GM18858 (cell line): ENCODE measurements at regions not wholly inside any gene's neighbourhood (a gene's known extent, or its start where the extent isn't known, plus 50 kb on each side); places are given as distances from the start of the nearest gene placed in this dataset.

ENCODE experiments used
- ATAC-seq: cut with Tn5 transposase; IDR thresholded peaks from one replicate; pipeline ENCODE4 v1.9.1; 2021; ENCODE audit not compliant: unreplicated experiment

DNA sequence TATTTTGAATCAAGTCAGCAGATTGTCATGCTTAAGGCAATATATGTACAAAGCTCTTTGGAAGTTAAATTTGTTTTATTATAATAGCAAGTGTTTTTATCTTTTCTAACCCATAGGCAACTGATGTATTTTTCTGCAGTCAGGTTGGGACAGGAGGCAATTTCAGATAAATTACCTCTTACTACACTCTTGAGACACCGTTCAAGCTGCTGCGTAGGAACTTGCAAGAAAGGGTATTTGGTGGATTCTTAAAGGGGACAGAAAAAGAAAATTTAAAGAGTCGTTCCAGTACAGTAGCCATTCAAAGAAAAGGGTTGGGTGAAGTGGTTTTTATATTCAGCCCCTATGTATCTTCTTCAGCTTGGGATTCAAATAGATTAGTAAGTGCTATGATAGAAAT is 112.4 kb upstream of the APC start:
- ATAC-seq: no peak

DNA sequence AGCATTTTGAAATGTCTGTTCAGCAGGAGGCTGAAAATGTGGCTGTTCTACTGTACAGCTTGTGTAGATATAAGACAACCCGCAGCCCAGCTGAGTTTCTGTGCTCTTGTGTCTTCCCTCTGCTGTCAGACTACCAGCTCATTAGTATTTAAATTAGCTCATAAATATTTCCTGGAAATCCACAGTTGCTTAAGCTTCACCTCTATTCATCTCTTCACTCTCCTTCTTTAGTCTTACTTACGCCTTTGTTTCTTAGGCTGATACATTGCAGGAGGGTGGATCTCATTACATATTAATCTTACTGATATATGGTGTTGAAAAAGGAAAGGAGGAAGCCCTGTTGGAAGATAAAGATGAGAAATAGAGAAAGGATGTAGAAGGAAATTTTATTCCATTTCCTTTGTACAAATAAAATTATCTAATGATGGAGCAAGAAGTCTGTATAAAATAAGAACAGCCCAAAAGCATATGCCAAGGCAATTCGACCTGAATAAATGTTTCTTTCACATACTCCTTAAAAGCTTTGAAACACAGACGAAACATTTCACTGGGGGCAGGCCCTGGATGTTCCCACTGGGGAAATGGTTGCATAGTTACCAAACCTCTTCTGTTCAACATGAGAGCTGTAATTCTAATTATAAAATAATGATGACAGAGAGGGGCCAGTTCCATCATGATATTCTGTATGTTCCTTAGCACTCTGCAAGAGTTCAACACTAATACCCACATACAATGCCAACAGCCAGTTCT is 111.8 kb upstream of the APC start:
- no peak for ATAC-seq

DNA sequence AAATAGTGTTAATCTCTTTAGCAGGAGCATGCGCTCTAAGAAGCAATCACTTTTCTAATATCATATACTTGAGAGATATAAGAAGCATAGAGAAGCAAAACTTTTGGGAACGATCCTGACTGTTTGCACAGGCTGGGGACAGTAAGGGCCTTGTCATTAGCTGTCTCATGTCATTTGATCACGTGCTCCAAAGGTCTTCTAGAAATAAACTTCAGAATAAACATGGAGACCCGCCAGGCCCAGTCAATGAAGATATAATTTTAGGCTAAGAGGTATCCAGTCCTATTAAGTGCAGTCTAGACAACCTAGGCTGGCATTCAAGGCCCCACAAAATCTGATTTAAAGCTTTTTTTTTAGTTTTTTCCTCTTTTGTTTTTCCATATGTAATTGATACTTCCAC is 111.0 kb upstream of the APC start:
- ATAC-seq: no peak

DNA sequence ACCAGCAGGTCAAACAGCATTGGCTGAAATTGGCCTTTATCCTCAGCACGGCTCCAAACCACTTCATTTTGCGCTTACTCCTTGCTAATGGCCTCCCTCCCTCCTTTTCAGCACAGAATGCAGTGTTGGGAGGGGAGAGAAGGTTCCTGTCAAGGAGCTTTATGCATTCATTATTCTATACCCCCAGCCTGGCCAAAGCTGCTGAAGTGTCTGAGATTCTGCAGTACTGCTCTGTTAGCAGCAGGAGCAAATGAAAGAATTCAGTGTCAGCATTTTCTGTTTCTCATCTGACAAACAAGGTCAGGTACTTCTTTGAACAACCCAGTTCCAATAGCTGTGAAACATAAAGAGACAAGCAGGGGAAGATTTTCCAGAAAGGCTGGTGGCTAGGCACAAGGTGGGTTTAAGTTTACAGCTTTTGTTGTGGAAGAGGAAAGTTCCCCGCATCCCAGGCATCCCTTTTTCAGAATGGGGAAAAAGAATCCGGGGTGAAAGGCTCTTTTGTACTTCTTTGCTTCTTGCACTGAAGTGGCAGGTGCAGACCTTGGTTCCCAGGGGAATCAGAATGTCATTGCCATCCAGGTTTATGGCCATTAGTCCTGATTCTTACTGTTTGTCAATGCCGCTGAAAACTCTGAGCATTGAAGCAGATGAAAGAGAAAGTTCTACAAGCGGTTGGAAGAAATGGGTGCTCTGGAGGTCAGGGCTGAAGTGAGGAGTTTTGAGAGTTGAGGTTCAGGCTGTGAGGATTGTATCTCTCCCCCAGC is 109.3 kb upstream of the APC start:
- ATAC-seq: no peak

DNA sequence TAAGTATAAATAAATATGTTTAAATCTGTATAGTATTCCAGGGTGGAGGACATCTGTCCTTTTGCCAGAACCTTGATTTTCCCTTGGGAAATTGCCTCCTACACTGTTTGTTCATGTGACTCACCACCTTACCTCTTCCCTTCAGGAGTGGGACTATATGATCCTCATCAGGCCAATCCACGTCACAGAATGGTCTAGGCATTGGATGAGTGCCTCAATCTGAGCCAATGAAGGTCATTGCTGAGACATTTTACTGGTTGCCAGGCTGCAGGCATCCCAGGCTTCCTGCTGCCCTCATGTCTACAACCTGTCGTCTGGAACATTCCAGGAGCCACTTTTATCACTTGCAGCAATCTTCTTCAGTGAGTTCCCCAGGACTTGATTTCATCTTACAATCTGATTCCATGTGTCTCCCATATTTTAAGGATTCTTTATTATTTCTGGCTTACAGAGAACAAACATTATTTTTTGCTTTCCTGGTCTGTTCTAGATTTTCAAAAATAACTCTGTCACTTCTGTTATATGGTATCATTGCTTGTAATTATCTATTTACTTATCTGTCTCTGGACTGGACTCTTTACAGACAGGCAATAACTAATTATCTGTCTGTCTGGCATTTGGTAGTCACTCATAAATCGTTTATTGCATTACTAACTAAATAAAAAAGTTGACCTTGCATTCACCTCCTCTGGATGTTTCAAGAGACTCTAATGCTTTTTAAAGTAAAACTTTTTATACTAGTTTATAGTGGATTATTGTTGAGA is 107.3 kb upstream of the APC start:
- ATAC-seq: no peak

DNA sequence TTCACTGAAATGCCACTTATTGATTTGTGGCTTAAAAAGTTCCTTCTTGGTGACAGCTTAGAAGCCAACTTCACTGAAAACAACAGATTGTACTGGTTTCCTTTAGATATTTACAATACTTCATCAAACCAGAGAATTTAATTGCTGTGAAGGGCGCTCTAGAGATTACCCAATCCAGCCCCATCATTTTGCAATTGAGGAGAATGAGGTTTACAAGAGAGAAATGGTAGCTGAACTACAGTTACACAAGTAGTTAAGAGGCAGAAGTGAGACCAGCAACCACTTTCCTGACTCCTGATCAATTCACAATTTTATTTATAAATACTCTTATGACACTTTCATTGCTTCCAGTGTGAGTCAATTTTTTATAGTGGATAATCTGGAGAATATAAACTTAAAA is 103.5 kb upstream of the APC start:
- ATAC-seq: no peak

DNA sequence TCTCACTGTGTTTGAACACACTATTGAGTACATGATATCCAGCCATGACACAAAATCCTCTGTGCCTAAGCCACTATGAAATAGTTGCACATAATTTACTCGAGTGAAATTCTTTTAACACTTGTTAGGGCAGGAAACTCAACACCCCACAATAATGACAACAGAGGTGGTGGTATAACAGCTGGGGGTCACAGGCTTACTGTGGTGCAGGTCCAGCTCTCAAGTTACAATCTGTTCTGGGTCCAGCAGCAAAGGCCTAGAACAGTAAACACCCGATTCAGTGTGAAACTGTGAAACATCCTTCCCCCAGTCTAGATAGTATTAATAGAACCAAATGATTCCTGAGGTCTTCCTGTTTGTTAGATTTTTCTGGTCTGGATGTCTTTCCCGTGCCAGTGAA is 102.9 kb upstream of the APC start:
- no peak for ATAC-seq

DNA sequence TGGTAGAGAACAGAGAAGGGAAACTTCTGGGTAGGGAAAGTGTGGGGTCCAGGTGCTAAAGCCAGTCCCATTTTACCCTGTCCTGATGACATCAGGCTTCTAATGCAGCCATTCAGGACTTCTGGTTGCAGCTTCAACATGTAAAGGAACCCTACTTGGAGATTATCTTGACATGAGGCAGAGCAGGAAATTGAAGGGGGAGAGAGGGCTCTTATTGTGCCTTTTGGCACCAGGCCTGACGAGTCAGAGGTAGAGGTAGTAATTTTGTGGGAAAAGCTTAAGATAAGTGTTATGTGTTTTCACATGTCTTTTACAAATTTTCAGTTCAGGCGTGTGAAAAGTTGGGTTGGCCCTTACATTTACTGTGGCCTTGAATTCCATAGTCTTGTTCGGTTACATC is 102.4 kb upstream of the APC start:
- no peak for ATAC-seq

DNA sequence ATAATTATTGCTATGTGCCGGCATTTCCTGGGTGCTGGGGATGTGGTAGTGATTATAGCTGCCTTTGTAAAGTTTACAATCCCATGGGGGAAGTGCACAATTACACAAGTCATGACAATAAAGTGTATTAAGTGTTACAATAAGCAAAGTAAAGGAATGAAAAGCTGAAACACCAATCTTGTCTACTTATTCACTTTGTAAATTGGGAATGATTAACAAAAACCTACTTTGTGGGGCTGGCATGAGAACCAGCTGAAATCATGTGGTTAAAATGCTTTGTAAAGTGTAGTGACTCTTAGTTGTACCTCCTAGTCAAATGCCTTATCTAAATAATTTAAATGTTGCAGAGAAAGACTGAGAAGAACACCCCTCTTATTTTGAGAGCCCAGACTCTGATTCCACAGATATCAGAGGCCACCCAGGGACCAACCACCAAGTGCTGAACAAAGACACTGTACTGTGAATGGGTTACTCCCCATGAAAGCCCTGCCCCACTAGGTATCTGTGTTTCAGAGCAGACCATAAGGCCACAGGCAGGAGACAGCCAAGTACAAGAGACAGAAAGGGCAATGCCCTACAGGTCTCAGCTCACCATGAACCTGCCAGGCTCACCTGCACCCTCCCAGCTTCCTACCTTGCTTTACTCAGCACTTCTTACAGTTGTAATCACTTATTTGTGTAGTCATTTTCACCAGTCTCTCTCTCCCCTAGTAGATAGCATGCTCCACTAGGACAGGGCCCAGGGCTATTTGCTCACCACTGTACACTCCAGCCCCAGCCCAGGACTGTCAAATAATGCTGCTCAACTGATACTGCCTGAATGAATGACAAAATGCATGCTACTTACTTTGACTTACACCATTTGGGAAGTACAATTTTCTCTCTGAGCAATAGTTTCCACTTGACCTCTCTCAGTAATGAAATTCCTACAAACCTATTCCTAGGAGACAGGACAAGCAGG is 101.6 kb upstream of the APC start:
- no peak for ATAC-seq

DNA sequence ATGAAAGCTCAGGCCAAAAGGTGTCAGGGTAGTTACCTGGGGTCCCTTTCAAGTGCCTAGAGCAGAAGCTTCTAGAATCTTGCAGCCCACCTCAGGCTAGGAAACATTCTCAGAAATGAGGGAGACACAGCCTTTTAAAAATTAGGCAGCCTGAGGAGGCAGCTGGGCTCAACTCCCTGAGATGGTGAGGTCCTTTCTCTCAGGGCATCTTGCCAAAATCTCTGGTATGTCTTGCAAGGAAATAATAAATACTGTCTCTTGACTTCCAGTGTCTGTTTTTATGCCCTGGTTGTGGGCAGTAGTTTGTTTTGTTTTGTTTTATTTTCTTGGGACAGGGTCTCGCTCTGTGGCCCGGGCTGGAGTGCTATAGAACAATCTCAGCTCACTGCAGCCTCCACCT is 100.9 kb upstream of the APC start:
- ATAC-seq: no peak

DNA sequence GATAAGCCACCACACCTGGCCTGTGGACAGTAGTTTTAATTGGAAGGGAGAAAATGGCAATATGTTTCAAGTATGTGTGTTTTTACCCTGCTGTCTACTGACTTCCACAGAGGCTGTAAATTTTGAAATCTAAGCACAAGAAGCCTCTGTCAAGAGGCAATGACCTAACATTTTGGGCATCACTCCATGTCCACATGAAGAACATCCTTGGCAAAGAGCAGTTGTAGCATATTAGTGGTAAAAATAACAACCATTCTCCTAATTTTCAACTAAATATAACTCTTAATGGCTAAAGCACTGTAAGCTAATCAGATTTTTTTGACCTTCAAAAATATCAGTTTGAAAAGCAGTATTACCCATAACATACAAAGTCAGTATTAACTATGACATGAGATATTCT is 100.3 kb upstream of the APC start:
- ATAC-seq: no peak

DNA sequence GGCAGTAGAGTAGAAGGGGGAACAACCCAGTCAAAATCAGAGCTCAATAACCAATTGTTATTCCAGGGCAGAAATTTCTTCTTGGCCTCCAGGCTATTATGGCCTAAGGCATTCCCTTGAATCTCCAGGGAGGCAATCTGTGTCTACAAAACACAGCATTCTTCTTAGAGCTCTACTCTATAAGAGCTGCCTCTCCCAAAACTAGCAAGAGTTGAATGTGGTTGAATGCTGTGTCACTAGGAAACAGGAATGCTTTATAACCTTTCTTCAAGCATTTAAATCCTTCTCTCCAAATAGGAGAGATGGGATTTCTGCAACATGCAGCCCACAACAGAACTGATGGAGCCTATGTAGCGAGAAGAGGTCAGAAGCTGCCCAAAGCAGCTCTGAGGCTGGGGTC is 97.1 kb upstream of the APC start:
- no peak for ATAC-seq

DNA sequence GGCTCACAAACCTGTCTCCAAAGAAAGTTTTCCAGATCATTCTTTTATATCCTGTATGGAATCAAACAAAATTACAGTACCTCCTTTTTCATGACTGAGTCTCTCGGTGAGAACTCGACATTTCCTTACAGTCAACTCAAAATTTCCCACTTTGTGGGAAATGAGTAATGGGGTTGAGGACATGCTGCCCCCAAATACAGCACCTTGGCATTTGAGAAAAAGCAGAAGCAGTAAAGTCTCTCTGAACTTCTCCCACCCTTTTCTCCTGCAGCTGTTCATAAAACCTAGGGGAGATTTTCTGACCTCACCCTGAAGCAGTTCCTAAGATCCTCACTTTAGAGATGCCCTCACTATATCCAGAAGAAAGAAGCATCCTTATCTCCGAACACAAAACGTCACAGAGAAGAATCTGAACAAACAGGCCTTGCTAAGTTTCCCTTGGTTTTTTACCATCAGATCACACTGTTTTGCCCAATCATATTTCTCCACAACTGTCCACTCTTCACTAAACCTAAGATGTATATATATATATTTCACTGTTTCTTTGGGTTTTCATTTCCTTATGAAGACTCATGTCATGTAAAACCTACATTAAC is 96.1 kb upstream of the APC start:
- no peak for ATAC-seq

DNA sequence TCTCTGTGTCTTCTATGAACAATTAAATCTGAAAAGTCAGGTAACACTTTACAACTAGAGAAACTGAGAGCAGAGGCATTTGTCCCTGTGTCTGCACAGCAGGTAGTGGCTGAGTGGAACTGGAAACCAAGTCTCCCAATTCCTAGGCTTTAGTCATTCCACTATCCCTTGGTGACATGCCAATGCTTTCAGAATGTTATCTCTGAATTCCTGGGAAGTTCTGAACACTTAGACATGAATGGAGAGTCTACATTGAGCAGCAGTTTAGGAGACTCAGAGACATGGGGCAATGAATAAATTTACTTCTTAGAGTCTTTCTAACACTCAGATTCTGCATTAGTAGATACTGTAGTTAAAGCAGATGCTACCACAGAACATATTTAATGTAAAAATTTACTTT is 94.8 kb upstream of the APC start:
- ATAC-seq: no peak

DNA sequence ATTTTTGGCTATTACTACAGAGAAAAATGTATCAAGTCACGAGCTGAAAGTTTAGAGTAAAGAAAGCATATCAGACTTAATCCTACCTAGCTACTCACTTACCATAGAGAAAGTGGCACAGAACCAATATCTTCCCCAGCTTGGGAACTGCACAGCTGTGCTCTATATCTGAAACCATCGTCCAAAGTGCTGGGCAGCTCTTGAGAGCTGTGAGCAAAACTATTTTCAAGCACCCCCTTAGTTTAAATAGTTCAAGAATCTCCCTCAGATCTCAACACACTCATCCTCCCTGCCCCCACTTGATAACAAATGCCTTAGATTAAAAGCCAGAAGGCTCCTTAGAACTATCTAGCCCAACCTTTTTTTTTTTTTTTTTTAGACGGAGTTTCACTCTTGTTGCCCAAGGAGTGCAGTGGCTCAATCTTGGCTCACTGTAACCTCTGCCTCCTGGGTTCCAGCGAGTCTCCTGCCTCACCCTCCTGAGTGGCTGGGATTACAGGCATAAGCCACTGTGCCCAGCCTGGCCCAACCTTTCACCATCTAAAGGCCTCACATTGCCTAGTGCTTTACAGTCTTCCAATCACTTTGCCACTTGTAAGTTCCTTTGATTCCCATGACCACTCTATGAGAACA is 94.2 kb upstream of the APC start:
- ATAC-seq: no peak

DNA sequence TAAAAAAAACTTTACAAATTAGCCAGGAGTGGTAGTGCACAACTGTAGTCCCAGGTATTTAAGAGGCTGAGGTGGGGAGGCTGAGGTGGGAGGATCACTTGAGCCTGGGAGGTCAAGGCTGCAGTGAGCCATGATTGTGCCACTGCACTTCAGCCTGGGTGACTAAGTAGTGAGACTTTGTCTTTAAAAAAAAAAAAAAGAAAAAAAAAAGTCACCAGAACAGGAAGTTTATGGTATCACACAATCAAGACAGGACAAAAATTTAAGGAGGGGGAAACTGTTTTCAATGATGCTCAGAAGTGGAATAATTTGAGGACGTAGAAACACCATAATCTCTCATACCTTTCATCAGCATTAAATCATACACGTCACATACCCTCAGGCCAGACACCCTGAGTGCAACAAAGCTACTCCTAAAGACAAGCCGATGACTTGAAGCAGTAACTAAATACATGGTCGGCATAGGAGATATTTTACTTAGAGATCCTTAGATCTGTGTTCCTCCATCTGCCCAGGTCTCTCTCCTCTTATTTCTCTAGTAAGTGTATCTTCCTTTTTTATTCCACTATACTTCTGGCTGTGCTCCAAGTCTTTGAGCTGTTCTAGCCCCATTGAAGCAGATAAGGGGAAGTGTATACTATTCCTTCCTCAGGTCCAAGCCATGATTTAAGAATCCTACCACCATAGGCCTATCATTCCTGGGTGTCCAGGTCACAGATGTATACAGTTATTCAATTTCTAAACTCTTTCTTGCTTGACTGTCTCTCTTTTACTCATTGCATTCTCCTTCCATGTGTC is 91.3 kb upstream of the APC start:
- ATAC-seq: no peak

DNA sequence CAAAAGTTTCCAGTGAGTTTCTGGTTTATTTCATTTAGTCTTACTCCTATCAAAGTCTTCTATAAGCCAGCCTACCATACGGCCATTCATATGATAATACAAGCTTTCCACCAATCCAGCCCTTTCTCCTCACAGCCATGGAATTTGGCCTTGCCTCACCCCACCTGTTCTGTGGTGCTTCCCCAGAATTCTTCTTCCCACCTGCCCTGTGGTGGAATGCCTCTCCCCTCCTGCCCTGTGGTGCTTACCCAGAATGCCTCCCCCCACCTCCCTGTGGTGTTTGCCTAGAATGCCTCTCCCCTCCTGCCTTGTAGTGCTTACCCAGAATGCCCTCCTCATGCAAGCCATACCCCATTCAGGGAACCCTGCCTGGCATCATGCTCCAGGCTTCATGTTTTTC is 90.3 kb upstream of the APC start:
- ATAC-seq: no peak

DNA sequence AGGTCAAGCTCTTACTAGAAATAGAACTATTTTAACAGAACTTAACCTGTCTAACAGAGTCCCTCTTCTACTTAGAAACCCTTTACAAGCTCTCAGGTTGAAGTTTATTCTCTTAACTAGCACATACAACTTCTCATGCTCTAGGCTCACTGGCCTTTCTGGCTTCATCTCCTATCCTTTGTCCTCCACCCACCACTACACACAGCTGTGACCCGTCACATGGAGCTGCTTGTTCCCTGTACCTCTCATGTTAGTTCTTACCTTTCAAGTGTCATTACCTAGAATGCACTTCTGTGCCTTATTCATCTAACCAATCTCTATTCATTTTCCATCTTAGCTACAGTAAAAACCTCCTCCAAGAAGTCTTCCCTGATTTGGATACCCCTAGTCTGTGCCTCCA is 89.4 kb upstream of the APC start:
- ATAC-seq: no peak

DNA sequence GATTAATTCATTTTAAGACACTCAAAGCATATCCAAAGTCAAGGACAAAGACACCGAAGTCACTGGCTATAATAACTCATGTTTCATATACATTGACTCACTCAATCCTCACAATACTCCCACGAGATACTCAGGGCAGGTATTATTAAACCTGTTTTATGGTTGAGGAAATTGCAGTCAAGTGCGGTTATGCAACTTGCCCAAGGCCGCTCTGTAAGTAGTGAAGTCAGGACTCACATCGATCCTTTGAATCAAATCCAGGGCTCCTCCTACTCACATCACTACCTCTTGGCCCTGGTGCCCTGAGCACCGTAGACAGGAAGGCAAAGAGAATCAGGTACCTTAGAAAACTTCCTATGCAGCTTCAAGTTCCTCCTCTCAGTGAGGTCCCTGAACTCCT is 87.8 kb upstream of the APC start:
- ATAC-seq: no peak
